ENCODE measurements at regions not wholly inside any gene's neighbourhood (a gene's known extent, or its start where the extent isn't known, plus 50 kb on each side); places are given as distances from the start of the nearest gene placed in this dataset.

- H3K36me3 ChIP-seq = no peaks in the 10 kb centered on the region
- no peak overlapping the region for H3K27ac ChIP-seq
- H3K9me3 ChIP-seq = no peaks in the 10 kb centered on the region
- no peaks in the 10 kb centered on the region for H4K20me1 ChIP-seq
- TF ChIP-seq Cebpa-rat (IDR thresholded peaks at IDR 0.05) = no peak
- H3K4me2 ChIP-seq = no peak overlapping the region
- no peak overlapping the region for H3K9ac ChIP-seq
- no peaks in the 10 kb centered on the region for H3K4me1 ChIP-seq
- no peaks in the 10 kb centered on the region for H3K27me3 ChIP-seq
- no peak overlapping the region for H3K4me3 ChIP-seq
These were observed 382.9 kb upstream of the IRAK1BP1 start for GRCh38 chr6:78484198-78485064.

GRCh38 chr6:78487401-78487800 lies 379.9 kb upstream of the IRAK1BP1 start:
- Histone ChIP-seq H3K27ac (no peak overlapping the region), H3K9ac (no peak overlapping the region), H3K36me3 (no peaks in the 10 kb centered on the region), H3K4me3 (no peak overlapping the region), H3K4me1 (no peaks in the 10 kb centered on the region), H3K27me3 (no peaks in the 10 kb centered on the region), H3K9me3 (no peaks in the 10 kb centered on the region), H4K20me1 (no peaks in the 10 kb centered on the region), H3K4me2 (no peak overlapping the region)
- TF ChIP-seq Cebpa-rat (IDR thresholded peaks at IDR 0.05) = no peak

GRCh38 chr6:78489874-78490273 lies 377.5 kb upstream of the IRAK1BP1 start:
- H3K4me3 ChIP-seq = no peak overlapping the region
- no peak overlapping the region for H3K9ac ChIP-seq
- H3K36me3 ChIP-seq = no peaks in the 10 kb centered on the region
- H4K20me1 ChIP-seq = no peaks in the 10 kb centered on the region
- no peak overlapping the region for H3K4me2 ChIP-seq
- TF ChIP-seq Cebpa-rat (IDR thresholded peaks at IDR 0.05) = no peak
- no peaks in the 10 kb centered on the region for H3K4me1 ChIP-seq
- no peak overlapping the region for H3K27ac ChIP-seq
- no peaks in the 10 kb centered on the region for H3K27me3 ChIP-seq
- H3K9me3 ChIP-seq = no peaks in the 10 kb centered on the region

- Histone ChIP-seq H3K4me1 (no peaks in the 10 kb centered on the region), H3K27me3 (no peaks in the 10 kb centered on the region), H3K9ac (no peak overlapping the region), H3K27ac (no peak overlapping the region), H3K4me2 (no peak overlapping the region), H4K20me1 (no peaks in the 10 kb centered on the region), H3K4me3 (no peak overlapping the region), H3K36me3 (no peaks in the 10 kb centered on the region), H3K9me3 (no peaks in the 10 kb centered on the region)
- no peak for TF ChIP-seq Cebpa-rat (IDR thresholded peaks at IDR 0.05)
These were observed 374.9 kb upstream of the IRAK1BP1 start for GRCh38 chr6:78492351-78493017.

GRCh38 chr6:78500299-78501089 lies 366.9 kb upstream of the IRAK1BP1 start:
- no peaks in the 10 kb centered on the region for H3K27me3 ChIP-seq
- H3K4me1 ChIP-seq = no peaks in the 10 kb centered on the region
- no peak overlapping the region for H3K4me2 ChIP-seq
- no peaks in the 10 kb centered on the region for H3K9me3 ChIP-seq
- TF ChIP-seq Cebpa-rat (IDR thresholded peaks at IDR 0.05) = no peak
- no peaks in the 10 kb centered on the region for H4K20me1 ChIP-seq
- H3K27ac ChIP-seq = no peak overlapping the region
- no peaks in the 10 kb centered on the region for H3K36me3 ChIP-seq
- H3K4me3 ChIP-seq = no peak overlapping the region
- H3K9ac ChIP-seq = no peak overlapping the region

GRCh38 chr6:78502386-78502887 lies 364.9 kb upstream of the IRAK1BP1 start:
- Histone ChIP-seq H3K9ac (no peak overlapping the region), H3K4me2 (no peak overlapping the region), H4K20me1 (no peaks in the 10 kb centered on the region), H3K9me3 (0 out of 2 replicates have a peak, but pooled peaks cover 1% of the 10 kb centered on the region), H3K27me3 (no peaks in the 10 kb centered on the region), H3K36me3 (no peaks in the 10 kb centered on the region), H3K27ac (no peak overlapping the region), H3K4me3 (no peak overlapping the region), H3K4me1 (no peaks in the 10 kb centered on the region)
- TF ChIP-seq Cebpa-rat (IDR thresholded peaks at IDR 0.05) = no peak

GRCh38 chr6:78505178-78505577 lies 362.2 kb upstream of the IRAK1BP1 start:
- Histone ChIP-seq H3K27me3 (no peaks in the 10 kb centered on the region), H3K36me3 (no peaks in the 10 kb centered on the region), H3K4me1 (no peaks in the 10 kb centered on the region), H3K9me3 (0 out of 2 replicates have a peak, but pooled peaks cover 5% of the 10 kb centered on the region), H4K20me1 (no peaks in the 10 kb centered on the region), H3K4me2 (no peak overlapping the region), H3K4me3 (no peak overlapping the region), H3K27ac (no peak overlapping the region), H3K9ac (no peak overlapping the region)
- TF ChIP-seq Cebpa-rat (IDR thresholded peaks at IDR 0.05) = no peak

GRCh38 chr6:78511009-78511408 lies 356.3 kb upstream of the IRAK1BP1 start:
- no peak overlapping the region for H3K27ac ChIP-seq
- H3K4me2 ChIP-seq = no peak overlapping the region
- TF ChIP-seq Cebpa-rat (IDR thresholded peaks at IDR 0.05) = no peak
- no peak overlapping the region for H3K4me3 ChIP-seq
- H4K20me1 ChIP-seq = no peaks in the 10 kb centered on the region
- 0 out of 2 replicates have a peak, but pooled peaks cover 5% of the 10 kb centered on the region for H3K9me3 ChIP-seq
- no peaks in the 10 kb centered on the region for H3K4me1 ChIP-seq
- no peak overlapping the region for H3K9ac ChIP-seq
- no peaks in the 10 kb centered on the region for H3K27me3 ChIP-seq
- H3K36me3 ChIP-seq = no peaks in the 10 kb centered on the region

GRCh38 chr6:78513856-78514255 lies 353.5 kb upstream of the IRAK1BP1 start:
- Histone ChIP-seq H4K20me1 (no peaks in the 10 kb centered on the region), H3K27ac (no peak overlapping the region), H3K27me3 (no peaks in the 10 kb centered on the region), H3K4me1 (no peaks in the 10 kb centered on the region), H3K36me3 (no peaks in the 10 kb centered on the region), H3K4me2 (no peak overlapping the region), H3K4me3 (no peak overlapping the region), H3K9ac (no peak overlapping the region), H3K9me3 (no peaks in the 10 kb centered on the region)
- TF ChIP-seq Cebpa-rat (IDR thresholded peaks at IDR 0.05) = no peak
